Daoy (cell line): ENCODE measurements at regions not wholly inside any gene's neighbourhood (a gene's known extent, or its start where the extent isn't known, plus 50 kb on each side); places are given as distances from the start of the nearest gene placed in this dataset.
"Not testable (repeated sequence)": the region's sequence is repeated elsewhere in the genome, so short reads cannot be mapped to it uniquely, and the experiment has no call there.

Experiments
- DNase-seq: peaks from one replicate; pipeline ENCODE4 v3.0.0-alpha.2; 2015; ENCODE audit warnings: low read depth

DNA sequence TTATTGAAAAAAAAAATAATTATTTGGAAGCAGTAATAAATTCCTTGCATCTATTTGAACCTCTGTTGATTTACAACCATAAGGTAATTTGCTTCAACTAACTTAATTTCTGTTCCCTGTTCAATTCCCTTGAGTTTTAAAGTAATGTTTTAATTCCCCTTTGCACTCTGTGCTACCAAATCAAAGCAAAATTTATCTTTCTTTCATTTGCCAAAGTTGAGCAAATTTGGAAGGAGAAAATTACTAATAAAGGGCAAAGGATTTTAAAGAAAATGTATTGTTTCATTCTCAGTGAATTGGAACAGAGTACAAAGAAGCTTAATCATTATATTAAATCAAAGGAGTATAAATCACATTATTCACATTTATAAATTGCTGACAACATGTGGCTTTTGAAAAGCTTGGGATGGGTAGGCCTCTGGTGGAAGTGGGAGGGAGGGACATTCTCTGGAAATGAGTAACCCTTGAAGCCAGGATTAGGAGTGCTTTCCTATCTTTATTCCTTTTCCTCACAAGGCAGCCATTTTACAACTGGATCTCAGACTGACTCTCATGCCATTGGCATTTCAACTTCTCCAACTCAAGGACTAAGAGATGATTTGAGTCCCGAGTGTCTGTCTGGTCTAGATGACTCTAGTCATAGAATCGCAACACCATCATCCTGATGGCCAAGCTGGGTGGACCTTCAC, 331.6 kb upstream of the DUSP10 start:
- peak; percentile 47 for DNase-seq

DNA sequence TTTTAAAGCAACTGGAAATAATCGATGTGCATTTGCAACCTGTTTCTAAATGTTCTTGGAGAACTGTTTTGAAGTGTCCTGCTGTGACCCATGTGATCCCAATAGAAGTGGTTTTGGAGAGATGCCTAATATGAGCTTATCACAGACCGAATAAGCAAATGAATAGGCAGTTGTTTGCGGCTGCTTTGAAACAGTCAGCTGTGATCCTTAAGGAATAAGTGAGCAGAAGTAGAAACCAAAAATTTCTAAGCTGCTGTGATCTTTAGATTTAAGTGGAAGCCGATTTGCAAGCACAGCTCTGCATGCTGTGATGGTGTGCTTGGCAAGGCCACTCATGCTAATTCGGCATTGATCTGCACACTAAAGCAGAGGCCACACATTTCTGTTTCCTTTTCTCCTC, 329.5 kb upstream of the DUSP10 start:
- no peak for DNase-seq

DNA sequence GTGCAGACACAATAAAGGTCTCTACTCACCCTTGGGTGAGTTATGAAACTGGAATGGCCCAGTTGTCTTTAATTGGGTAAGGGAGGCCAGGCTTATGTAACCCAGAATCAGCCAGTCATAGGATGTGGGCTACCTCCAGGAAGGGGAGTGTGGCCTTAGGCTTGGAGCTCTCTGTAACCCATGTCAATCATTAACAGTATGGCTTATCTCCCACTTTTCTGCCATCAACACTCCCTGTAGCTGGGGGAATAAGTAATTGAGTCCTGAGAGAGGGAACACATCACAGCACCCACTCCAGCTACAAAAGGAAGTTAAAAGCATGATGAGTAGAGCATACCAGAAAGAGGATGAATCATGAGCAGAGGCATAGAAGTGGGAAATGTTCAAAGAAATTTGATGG, 327.0 kb upstream of the DUSP10 start:
- DNase-seq: peak; percentile 15

DNA sequence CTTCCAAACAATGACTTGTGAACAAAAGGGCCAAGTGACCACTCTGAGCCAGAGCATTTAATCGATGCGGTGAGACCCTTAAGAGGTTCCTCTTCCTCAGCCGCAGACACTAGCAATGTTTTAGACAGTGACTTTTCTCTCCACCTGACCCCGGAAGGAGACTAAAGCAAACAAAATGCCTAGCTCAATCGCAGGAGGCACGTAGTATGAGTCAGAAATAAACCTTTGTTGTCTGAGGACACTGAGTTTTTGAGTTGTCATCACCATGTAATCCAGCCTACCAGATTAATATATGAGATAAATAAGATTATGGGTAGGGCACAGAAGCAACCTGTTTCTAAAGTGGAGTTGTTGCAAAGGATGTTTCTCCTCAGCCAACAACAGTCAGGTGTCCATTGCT, 326.2 kb upstream of the DUSP10 start:
- no peak for DNase-seq

DNA sequence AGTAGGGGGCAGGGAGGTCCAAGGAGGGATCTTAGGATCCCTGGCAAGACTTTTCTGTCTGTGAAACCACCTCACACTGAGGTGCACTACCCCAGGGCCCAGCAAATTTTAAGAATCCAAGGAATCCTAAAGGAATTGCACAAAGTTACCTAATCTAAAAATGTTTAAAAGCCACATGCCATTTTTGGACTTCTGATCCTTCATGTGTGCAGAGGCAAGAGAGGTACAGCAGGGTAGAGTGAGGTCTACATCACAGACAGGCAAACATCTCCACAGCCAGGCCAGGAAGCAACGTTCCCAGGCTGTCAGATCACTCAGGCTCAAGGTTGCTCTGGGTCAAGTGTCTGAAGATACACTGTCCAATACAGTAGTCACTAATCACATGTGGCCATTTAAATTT, 324.6 kb upstream of the DUSP10 start:
- DNase-seq: no peak

DNA sequence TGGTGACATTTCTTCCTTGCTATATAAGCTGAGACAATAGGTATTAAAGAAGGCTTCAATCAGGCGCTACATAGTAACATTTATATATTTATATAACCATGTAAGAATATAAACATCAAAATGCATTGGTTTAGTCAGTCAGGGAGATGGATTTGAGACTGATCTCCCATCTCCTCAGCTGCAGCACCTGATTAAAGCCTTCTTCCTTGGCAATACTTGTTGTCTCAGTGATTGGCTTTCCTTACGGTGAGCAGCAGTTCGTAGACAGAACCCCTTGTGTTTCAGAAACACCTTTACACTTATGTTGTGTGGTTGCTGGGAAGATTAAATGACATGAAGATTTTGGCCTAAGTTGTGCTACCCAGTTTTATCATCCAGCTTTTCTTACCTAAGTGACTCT, 323.3 kb upstream of the DUSP10 start:
- DNase-seq: no peak

DNA sequence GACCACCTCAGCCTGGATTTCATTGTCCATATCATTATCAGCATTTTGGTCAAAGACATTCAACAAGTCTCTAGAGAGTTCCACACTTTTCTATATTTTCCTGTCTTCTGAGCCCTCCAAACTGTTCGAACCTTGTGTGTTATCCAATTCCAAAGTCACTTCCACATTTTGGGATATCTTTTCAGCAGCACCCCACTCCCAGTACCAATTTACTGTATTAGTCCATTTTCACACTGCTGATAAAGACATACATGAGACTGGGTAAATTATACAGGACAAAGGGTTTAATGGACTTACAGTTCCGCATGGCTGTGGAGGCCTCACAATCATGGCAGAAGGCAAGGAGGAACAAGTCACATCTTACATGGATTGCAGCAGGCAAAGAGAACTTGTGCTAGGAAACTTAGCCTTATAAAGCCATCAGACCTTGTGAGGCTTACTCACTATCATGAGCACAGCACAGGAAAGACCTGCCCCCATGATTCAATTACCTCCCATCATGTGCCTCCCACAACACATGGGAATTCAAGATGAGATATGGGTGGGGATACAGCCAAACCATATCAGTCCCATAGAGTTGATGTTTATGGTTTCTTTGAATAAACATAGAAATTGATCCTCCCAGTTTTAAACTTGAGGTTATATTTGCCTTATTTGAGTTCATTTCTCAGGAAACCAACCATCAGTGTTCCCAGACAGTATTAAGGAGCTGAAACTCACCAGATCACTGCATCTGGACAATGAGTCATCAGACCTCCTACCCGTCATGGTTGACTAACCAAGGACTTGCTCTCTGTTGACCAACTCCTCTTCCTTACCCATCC, 322.7 kb upstream of the DUSP10 start:
- DNase-seq: peak; percentile 29

DNA sequence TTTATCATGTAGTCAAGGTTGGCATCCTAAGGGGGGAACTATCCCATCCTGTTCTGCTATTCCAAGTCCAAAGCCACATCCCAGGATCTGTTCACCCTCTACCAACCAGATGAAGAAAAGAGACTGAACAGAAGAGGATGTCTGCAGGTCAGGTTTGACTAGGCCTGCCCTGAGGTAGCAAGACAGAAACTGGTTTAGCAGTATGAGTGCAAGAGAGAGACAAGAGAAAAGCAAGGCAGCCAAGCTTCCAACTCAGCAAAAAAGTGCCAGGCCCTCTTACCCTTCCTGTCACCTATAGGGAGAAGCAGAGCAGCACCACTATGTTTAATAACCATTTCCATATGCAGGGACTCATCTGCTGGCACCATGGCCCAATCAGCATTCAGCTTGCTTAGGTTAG, 320.8 kb upstream of the DUSP10 start:
- no peak for DNase-seq

DNA sequence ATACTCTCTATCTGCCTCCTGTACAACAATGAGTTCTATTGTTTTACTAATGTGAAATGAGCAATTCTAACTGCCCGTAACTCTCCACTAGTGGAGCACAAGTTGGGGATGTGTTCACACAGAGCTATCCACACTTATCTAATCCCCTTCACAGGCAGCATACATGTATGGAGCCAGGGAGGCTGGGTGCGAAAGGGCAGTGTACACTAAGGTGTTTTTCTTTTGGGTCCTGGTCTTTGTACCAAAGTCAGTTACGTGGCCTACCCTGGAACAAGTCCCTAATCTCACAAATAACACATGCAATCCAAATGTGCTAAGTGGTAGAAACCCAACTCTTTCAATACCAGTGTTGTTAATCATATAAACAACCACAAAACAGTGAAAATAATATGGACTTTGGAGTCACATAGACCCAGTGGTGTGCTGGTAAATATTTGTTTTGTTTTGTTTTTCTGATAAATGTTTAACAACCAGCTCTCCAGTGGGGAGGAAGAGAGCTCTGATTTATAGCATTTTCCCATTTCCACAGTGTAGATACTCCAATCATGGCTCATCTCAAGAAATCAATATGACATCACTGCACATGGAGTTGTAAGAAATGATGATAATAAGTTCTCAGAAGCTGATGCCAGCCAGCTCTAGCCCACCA, 319.9 kb upstream of the DUSP10 start:
- DNase-seq: no peak

DNA sequence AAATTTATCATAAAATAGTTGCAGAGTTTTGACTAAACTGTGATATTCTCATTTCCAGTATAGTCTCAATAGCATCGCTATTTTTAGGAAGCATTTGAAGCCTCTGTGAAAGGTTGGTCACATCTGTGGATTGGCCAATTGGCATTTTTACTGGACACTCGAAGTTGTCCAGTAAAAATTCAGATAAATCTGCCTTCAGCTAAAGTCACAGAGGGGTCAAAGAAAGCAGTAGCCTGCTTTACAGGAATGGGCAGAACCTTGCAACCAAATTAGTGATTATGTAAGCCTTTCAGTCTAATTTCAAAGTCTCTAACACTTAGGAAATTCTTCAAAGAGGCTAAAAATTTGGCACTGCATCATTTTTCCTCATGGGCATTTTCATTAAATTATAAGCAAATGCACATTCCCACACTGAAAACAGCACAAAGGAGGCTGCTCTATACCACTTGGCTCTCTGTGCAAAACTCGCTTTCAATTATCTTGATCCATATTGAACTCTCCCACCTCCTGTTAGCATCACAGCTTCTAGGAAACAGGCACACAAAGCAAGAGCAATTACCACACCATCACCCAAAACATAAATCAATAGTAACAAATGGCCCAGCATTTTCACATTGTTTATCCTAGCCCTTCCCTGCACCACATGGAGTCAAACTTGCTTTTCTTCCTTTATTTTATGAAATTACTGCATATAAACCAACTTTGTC, 318.5 kb upstream of the DUSP10 start:
- DNase-seq: no peak

DNA sequence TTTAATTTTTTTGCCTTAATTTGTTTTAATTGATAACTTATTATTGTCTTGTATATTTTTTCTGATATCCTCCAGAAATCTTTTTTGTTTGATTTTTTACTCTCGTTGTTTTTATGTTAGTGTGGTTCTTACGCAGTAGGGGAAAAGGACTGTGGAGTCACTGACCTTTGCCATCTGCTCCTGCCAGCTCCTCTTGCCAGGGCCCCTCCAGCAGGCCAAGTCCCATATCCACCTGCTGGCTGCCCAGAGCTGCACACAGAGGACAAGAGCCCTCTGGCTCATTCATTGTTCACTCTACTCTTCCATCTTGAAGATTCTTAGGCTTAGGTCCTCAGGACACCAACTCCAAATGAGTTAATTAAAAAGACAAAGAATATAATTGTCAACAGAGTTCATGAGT, 316.4 kb upstream of the DUSP10 start:
- no peak for DNase-seq

DNA sequence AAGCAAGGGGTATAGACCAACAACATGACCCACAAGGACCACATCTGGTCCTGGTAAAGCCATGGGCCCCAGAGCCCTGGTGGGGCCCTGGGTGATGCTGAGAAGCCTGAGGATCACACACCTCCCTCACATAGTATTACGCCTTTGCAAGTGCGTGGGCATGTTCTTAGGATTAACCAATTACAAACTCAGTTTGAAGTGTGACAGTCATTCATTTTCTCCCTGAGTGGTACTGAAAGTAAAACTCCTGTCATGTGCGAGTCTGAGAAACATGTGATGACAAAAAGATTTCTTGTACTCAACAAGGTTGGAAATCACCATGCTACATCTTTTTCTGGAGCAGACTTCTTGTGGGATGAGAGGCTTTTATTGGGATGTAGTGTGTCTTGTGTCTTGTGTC, 315.3 kb upstream of the DUSP10 start:
- no peak for DNase-seq

DNA sequence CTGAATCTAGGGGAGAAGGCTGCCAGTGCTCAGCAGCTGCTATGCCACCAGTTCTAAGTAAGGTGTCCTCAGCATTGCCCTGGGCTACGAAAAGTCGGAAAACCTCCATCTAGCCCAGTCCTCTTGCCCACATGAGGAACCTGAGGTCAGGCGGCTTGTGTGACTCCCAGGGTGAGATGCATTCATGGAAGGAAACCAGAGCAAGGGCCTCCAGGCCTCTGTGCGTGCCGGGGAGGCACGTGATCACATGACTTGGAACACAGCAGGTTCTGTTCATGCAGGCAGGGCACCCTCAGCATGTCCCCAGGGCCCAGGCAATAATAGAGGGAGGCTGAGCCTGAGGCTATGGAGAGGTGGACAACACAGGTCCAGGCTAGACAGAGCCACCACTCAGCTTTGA, 312.5 kb upstream of the DUSP10 start:
- no peak for DNase-seq

DNA sequence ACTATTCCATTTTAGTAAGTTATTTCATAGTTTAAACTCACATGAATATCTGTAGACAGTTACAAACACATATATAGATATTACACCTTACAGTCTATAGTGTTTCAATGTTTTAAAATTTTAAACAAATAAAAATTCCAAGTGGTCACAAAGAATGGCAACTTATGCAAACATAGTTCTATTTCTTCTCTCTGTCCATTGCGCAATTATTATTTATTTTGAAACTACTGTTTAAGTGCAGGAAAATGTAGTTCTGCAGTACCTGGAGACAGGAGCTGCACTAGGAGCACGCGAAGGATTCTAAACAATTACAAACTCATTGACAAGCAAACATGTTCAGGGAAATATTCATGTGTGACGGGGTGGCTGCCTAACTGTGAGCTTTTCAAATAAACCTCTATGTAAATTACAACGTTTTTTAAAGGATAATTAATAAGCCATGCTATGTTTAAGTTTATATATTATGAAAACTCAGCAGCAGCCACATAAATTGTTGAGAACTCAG, 312.0 kb upstream of the DUSP10 start:
- no peak for DNase-seq

DNA sequence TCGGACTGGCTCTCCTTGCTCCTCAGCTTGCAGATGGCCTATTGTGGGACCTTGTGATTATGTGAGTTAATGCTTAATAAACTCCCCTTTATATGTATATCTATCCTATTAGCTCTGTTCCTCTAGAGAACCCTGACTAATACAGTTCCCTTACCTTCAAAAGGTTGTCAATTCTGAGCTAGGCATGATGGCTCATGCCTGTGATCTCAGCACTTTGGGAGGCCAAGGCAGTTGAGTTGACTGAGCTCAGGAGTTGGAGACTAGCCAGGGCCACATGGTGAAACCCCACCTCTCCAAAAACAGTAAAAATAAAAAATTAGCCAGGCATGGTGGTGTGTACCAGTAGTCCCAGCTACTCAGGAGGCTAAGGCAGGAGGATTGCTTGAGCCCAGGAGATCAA, 309.4 kb upstream of the DUSP10 start:
- not testable (repeated sequence) for DNase-seq

DNA sequence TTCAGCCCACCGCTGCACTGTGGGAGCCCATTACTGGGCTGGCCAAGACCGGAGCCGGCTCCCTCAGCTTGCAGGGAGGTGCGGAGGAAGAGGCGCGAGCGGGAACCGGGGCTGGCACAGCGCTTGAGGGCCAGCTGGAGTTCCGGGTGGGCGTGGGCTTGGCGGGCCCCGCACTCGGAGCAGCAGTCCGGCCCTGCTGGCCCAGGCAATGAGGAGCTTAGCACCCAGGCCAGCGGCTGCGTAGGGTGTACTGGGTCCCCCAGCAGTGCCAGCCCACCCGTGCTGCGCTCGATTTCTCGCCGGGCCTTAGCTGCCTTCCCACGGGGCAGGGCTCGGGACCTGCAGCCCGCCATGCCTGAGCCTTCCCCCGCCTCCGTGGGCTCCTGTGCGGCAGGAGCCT, 307.8 kb upstream of the DUSP10 start:
- DNase-seq: not testable (repeated sequence)

DNA sequence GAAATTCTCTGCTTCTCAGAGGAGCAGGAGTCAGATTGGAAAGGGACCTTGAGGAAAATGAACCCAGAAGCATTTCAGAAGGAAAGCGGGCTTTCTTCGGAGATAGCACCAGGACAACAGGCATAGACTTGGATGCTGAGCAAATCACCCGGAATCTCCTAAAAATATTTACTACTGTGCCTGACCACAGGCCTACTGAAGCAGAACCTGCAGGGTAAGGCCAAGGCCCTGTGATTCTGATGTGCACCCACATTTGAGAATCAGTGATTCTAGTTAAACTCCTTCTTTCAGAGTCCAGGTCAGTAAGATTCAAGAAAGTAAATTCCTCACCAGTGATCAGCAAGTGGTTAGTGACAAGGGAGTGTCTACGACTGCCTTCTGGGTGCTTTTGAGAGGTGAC, 307.3 kb upstream of the DUSP10 start:
- DNase-seq: no peak

DNA sequence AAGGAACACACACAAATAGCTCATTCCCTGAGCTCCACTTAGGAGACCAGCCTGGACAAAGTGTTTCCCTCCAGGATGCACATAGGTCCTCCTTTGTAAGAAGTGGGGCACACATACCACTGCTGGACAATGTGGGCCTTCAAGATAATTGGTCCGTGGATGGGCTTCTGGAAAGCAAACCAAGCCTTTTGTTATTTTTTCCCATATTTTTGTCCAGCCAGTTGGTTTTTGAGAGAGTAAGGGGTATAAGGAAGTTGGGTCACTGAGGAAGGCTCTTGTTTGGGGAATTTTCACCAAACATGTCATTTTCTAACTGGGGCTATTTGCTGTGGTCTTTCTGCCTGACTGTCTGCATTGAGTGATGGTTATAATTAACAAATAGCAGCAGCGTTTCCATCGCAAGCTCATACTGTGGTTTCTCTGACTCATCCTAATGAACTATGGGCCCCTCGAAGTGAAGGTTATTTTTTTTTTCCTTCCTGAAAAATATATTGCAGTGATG, 306.3 kb upstream of the DUSP10 start:
- peak; percentile 64 for DNase-seq

DNA sequence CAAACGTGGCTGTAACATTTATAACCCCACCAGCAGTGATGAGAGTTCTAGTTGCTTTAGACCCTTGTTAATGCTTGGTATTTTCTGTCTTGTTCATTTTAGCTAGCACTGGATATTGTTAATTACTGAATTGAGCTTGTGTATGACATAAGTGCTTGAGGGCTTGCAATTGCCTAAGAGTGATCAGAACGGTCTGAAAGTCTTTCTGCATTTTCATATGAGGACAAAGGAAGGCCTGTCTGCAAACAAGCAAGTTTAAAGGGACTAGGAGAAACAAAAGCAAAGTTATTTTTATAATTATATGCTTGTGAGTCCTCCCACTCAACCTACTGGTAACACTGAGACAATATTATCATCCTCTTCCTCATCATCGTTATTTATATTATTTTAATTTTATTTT, 305.5 kb upstream of the DUSP10 start:
- no peak for DNase-seq

DNA sequence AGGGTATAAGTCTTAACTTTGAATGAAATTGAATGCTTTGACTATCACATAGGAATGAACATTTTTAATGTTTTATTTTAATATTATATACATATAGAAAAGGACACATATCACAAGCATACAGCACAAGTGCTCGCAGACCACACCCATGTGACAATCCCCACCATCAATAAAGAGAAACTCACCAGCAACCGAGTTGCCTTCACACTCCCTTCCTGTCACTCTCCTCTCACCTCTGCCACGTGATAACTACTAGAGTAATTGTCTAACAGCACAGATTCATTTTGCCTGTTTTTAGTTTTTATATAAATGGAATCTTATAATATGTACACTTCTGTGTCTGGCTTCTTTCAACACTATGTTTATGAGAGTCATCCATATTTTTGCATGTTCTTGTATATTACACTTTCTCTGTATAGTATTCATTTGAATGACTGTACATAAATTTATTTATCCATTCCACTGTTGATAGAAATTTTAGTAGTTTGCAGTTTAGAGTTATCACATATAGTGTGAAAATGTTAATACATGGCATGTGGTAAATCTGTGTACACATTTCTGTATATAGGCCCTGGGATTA, 304.9 kb upstream of the DUSP10 start:
- no peak for DNase-seq

DNA sequence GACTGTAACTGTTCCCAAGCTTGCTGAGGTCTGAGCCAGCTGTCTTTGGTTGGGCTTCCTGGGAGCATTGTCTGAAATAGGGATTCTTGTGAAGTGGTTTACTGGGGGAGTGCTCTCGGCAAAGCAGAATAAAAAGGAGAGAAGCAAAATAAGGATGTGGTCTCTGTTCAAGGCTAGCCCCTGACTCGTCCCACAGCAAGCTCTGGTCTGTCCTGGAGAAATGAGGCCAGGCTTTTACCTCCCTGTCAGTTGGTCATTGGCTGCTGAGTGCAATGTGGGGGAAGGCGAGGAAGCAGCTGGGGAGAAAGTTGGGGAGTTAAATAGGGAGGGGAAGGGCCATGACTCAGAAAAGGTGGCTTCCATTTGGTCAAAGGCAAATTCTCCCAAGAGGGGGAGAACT, 303.9 kb upstream of the DUSP10 start:
- DNase-seq: no peak

DNA sequence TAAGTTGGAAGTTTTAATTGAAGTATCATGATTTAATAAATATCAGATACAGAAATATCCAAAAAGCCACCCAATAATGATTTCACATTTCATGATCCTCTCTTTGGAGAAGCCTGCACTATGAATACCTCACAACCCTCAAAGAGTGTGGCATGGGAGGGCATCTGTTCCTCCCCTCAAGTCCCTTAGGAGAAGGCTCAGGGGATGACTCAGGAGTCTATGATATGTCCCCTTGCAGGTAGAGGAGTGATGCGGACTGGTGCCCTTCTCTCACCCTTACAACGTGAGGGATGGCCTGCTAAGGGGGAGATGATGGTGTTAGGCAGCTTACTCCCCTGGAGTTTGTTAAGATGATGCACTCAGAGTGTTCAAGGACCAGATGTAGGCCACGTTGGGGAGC, 303.3 kb upstream of the DUSP10 start:
- no peak for DNase-seq
